OCI-LY7 (cell line): ENCODE measurements at regions not wholly inside any gene's neighbourhood (a gene's known extent, or its start where the extent isn't known, plus 50 kb on each side); places are given as distances from the start of the nearest gene placed in this dataset.

Source experiments
- EZH2phosphoT487 ChIP-seq: fragments of 200-600 bp; sonication (generic); IDR thresholded peaks from 2 replicates; pipeline ENCODE4 v1.6.1; 2018; ENCODE audit warnings: low read depth, borderline replicate concordance, mild to moderate bottlenecking, mixed run types, antibody characterized with exemption, low read length, moderate library complexity, mixed read lengths
- TF ChIP-seq, protein P1 (sequence below): fragments of 200-600 bp; sonication (generic); conservative IDR thresholded peaks from 2 replicates; pipeline ENCODE4 v1.5.1; 2014; ENCODE audit warnings: mild to moderate bottlenecking, antibody characterized with exemption, low read length, moderate library complexity, mixed read lengths

DNA sequence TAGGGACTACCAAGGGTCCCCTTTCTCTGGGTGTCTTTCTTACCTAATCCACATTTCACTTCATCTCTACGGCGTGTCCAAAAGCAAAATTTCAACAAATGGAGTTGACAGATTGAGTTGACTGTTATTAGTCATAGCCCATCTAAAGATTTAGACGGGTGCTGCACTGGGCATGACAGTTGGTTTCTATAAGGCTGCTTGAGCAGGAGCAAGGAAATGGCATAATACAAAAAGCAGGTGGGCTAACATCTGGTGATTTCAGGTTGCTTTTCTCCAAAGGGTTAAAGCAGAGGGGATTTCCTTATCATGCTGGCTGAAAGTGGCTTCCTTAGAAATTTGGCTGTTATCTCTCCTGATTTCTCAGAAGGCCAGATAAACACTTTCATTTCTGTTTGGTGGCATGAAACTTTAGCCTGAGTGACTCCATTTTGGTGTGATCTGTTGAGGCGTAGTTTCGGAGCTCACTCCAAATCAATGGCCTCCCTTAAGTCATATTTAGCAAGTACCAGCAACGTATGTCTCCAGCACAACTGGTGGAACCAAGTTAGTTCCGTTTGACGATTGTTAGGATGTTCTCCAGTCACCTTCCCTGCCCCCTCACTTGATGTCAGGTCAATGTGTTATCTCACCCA lies 440.4 kb downstream of the FGF9 start:
- TF ChIP-seq, protein P1, sequence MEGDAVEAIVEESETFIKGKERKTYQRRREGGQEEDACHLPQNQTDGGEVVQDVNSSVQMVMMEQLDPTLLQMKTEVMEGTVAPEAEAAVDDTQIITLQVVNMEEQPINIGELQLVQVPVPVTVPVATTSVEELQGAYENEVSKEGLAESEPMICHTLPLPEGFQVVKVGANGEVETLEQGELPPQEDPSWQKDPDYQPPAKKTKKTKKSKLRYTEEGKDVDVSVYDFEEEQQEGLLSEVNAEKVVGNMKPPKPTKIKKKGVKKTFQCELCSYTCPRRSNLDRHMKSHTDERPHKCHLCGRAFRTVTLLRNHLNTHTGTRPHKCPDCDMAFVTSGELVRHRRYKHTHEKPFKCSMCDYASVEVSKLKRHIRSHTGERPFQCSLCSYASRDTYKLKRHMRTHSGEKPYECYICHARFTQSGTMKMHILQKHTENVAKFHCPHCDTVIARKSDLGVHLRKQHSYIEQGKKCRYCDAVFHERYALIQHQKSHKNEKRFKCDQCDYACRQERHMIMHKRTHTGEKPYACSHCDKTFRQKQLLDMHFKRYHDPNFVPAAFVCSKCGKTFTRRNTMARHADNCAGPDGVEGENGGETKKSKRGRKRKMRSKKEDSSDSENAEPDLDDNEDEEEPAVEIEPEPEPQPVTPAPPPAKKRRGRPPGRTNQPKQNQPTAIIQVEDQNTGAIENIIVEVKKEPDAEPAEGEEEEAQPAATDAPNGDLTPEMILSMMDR, result no peak
- no peak for TF ChIP-seq EZH2phosphoT487
